DND-41 (cell line): ENCODE measurements at regions not wholly inside any gene's neighbourhood (a gene's known extent, or its start where the extent isn't known, plus 50 kb on each side); places are given as distances from the start of the nearest gene placed in this dataset.

ENCODE experiments used
- ATAC-seq: fragments of 200-7000 bp; cut with Tn5 transposase; 3 replicates; pipeline ENCODE4 v1.9.1; 2021; ENCODE audit warnings: low read depth; ENCODE audit not compliant: insufficient read depth
- DNase-seq: peaks from one replicate; pipeline ENCODE4 v3.0.0-alpha.2; 2020
- H2AFZ ChIP-seq: 2 replicates; pipeline ENCODE4 v1.6.0; 2012; ENCODE audit warnings: low read depth, low read length
- H3K27ac ChIP-seq: 2 replicates; pipeline ENCODE4 v1.5.1; 2012; ENCODE audit warnings: low read length, inconsistent platforms
- H3K27me3 ChIP-seq: fragments of 200-600 bp; sonication (generic); 2 replicates; pipeline ENCODE4 v1.6.0; 2012; ENCODE audit warnings: low read length, mild to moderate bottlenecking, inconsistent platforms; ENCODE audit not compliant: insufficient read depth, poor library complexity
- H3K36me3 ChIP-seq: 2 replicates; pipeline ENCODE4 v1.5.1; 2012; ENCODE audit warnings: low read length, inconsistent platforms; ENCODE audit not compliant: insufficient read depth
- H3K4me1 ChIP-seq: 2 replicates; pipeline ENCODE4 v1.5.1; 2012; ENCODE audit warnings: mild to moderate bottlenecking, low read length; ENCODE audit not compliant: insufficient read depth
- H3K4me2 ChIP-seq: 2 replicates; pipeline ENCODE4 v1.6.0; 2012; ENCODE audit warnings: mild to moderate bottlenecking, moderate library complexity, low read length, inconsistent platforms; ENCODE audit not compliant: insufficient read depth
- H3K4me3 ChIP-seq, 2 experiments: fragments of 200-600 bp in 1 of 2; shearing (Covaris generic) in 1 of 2; 2 replicates each; pipeline ENCODE4 v1.5.1; 2012 to 2016; ENCODE audit warnings: inconsistent platforms in 2 of 2, low read length in 2 of 2, mild to moderate bottlenecking in 2 of 2, low read depth in 1 of 2, moderate library complexity in 1 of 2
- H3K79me2 ChIP-seq: 2 replicates; pipeline ENCODE4 v1.6.0; 2012; ENCODE audit warnings: low read length, inconsistent platforms; ENCODE audit not compliant: insufficient read depth
- H3K9ac ChIP-seq: 2 replicates; pipeline ENCODE4 v1.6.0; 2012; ENCODE audit warnings: low read depth, mild to moderate bottlenecking, inconsistent platforms, low read length, moderate library complexity
- H3K9me3 ChIP-seq: 2 replicates; pipeline ENCODE4 v1.5.1; 2012; ENCODE audit warnings: low read length, moderate library complexity, mild to moderate bottlenecking, inconsistent platforms; ENCODE audit not compliant: insufficient read depth, severe bottlenecking
- H4K20me1 ChIP-seq: 2 replicates; pipeline ENCODE4 v1.6.0; 2012; ENCODE audit warnings: low read length; ENCODE audit not compliant: insufficient read depth
- EZH2 ChIP-seq: IDR thresholded peaks from 3 replicates; pipeline ENCODE4 v1.6.1; 2012; ENCODE audit warnings: borderline replicate concordance, low read depth, mild to moderate bottlenecking, moderate library complexity, low read length, inconsistent platforms; ENCODE audit not compliant: severe bottlenecking
- TF ChIP-seq, protein P1 (sequence below): IDR thresholded peaks from 2 replicates; pipeline ENCODE4 v1.5.1; 2012; ENCODE audit warnings: borderline replicate concordance, low read length, moderate library complexity, mild to moderate bottlenecking; ENCODE audit not compliant: poor library complexity, severe bottlenecking; ENCODE audit errors: extremely low read depth

DNA sequence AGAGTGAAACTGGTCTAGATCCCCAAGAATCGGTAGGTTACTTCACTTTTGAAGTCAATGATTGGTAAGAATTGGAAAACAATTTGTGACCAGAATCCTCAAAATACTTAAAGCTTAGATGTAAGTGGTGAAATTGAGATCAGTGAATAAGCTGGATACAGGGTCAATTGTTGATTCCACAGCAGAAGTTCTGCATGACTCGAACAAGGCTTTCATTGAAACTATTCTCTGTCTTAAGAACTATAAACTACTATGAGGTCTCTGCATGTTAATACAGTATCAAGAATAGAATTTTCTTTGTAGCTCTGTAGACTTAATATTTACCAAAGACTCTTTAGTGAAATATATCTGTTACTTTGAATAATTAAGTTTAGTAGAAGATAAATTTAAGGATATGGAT lies 324.2 kb upstream of the FIGN start:
- Histone ChIP-seq H2AFZ (no peak overlapping the region), H3K4me3 (no peak overlapping the region), H3K4me1 (no peaks in the 10 kb centered on the region), H4K20me1 (no peaks in the 10 kb centered on the region), H3K27me3 (no peaks in the 10 kb centered on the region), H3K79me2 (no peaks in the 10 kb centered on the region), H3K9ac (no peak overlapping the region), H3K4me2 (no peak overlapping the region), H3K36me3 (no peaks in the 10 kb centered on the region), H3K9me3 (no peaks in the 10 kb centered on the region), H3K27ac (no peak overlapping the region)
- no peak for TF ChIP-seq EZH2
- TF ChIP-seq, protein P1, sequence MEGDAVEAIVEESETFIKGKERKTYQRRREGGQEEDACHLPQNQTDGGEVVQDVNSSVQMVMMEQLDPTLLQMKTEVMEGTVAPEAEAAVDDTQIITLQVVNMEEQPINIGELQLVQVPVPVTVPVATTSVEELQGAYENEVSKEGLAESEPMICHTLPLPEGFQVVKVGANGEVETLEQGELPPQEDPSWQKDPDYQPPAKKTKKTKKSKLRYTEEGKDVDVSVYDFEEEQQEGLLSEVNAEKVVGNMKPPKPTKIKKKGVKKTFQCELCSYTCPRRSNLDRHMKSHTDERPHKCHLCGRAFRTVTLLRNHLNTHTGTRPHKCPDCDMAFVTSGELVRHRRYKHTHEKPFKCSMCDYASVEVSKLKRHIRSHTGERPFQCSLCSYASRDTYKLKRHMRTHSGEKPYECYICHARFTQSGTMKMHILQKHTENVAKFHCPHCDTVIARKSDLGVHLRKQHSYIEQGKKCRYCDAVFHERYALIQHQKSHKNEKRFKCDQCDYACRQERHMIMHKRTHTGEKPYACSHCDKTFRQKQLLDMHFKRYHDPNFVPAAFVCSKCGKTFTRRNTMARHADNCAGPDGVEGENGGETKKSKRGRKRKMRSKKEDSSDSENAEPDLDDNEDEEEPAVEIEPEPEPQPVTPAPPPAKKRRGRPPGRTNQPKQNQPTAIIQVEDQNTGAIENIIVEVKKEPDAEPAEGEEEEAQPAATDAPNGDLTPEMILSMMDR, result no peak
- ATAC-seq (no peak), DNase-seq (no peak)

DNA sequence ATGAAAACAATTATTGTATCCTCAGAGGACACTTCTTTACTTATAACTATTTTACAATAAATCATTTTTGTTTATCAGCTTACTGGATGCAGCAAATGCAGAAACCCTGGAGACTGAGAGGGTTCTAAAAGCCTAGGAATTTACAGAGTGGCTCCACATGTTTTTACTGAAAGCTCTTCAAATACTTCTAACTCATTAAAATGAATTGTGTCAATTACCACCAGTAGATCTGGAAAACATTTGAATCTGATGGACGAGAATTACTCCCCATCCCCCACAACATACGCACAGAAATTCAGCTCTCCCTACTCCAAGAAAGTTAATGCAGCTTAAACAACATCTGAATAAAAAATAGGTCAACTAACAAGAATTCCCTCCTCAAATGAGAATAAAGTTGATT lies 319.8 kb upstream of the FIGN start:
- no peaks in the 10 kb centered on the region for H3K4me1 ChIP-seq
- peaks cover 3% of the 10 kb centered on the region for H3K27me3 ChIP-seq
- DNase-seq (no peak), ATAC-seq (no peak)
- no peak overlapping the region for H3K27ac ChIP-seq
- no peak for TF ChIP-seq EZH2
- H2AFZ ChIP-seq, result no peak overlapping the region
- H3K36me3 ChIP-seq, result no peaks in the 10 kb centered on the region
- no peak overlapping the region for H3K9ac ChIP-seq
- H4K20me1 ChIP-seq, result no peaks in the 10 kb centered on the region
- H3K9me3 ChIP-seq, result no peaks in the 10 kb centered on the region
- H3K4me3 ChIP-seq, result no peak overlapping the region
- no peaks in the 10 kb centered on the region for H3K79me2 ChIP-seq
- H3K4me2 ChIP-seq, result no peak overlapping the region

DNA sequence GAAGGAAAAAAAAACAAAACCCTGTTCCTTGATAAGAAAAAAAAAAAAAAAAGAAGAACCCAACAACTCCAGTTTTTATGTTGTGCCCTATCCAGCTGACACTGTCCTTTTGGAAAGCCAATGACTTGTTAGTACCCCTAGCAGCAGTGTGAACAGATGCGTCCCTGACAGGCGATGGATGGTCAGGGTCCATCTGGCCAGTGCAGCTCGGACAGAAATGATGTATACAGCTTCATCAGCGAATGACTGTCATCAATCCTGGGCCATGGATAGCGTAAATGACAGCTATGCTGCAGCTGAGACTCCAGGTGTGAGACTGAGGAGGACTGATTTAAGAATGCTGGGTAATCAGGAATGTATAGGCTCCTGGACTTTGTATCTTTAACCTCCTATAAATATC lies 318.8 kb upstream of the FIGN start:
- H4K20me1 ChIP-seq, result no peaks in the 10 kb centered on the region
- H3K4me1 ChIP-seq, result no peaks in the 10 kb centered on the region
- no peaks in the 10 kb centered on the region for H3K79me2 ChIP-seq
- H2AFZ ChIP-seq, result no peak overlapping the region
- H3K4me2 ChIP-seq, result no peak overlapping the region
- no peak for TF ChIP-seq EZH2
- TF ChIP-seq, protein P1, result no peak
- H3K27ac ChIP-seq, result no peak overlapping the region
- no peak overlapping the region for H3K4me3 ChIP-seq
- no peaks in the 10 kb centered on the region for H3K36me3 ChIP-seq
- no peak overlapping the region for H3K9ac ChIP-seq
- no peak for DNase-seq
- peaks cover 3% of the 10 kb centered on the region for H3K27me3 ChIP-seq
- ATAC-seq, result no peak
- no peaks in the 10 kb centered on the region for H3K9me3 ChIP-seq

DNA sequence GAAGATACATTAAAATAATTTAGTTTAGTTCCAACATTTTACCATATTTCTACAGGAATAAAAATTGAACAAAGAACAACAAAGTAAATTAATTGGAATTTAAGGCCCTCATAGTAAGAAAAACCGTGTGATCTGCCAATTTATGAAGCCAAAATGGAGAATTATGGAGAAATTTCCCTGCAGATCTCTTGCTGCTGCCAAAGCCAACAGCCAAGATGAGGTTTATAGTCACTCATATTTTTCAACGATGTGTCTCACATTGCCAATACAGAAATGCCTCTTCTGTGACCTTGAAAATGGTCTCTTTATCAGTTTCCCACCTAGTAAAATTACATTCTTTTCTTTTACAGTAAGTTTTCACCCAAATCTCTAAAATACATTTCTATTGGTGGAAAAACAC lies 317.2 kb upstream of the FIGN start:
- no peak for TF ChIP-seq EZH2
- TF ChIP-seq, protein P1, result no peak
- ATAC-seq, result no peak
- H3K79me2 ChIP-seq, result no peaks in the 10 kb centered on the region

More for the DNA sequence above, 317.2 kb upstream of the FIGN start:
- H3K27ac ChIP-seq, result no peak overlapping the region
- no peaks in the 10 kb centered on the region for H3K4me1 ChIP-seq
- H3K9ac ChIP-seq, result no peak overlapping the region
- no peak overlapping the region for H2AFZ ChIP-seq
- H3K36me3 ChIP-seq, result no peaks in the 10 kb centered on the region
- H3K4me3 ChIP-seq, result no peak overlapping the region
- H3K4me2 ChIP-seq, result no peak overlapping the region
- no peaks in the 10 kb centered on the region for H4K20me1 ChIP-seq
- H3K9me3 ChIP-seq, result no peaks in the 10 kb centered on the region
- no peak for DNase-seq
- peaks cover 3% of the 10 kb centered on the region for H3K27me3 ChIP-seq
